OCI-LY3 (cell line): ENCODE measurements at regions not wholly inside any gene's neighbourhood (a gene's known extent, or its start where the extent isn't known, plus 50 kb on each side); places are given as distances from the start of the nearest gene placed in this dataset.

Source experiments
- H2AFZ ChIP-seq: fragments of 200-600, 300-600 bp; shearing (Covaris generic); 2 replicates; pipeline ENCODE4 v1.6.0; 2014; ENCODE audit warnings: antibody characterized with exemption, low read depth, low read length
- H3K27ac ChIP-seq: fragments of 200-600, 300-600 bp; sonication (generic); 2 replicates; pipeline ENCODE4 v1.5.1; 2014; ENCODE audit warnings: mild to moderate bottlenecking, low read length, moderate library complexity, mixed read lengths
- H3K27me3 ChIP-seq: fragments of 200-600, 300-600 bp; sonication (generic); 2 replicates; pipeline ENCODE4 v1.6.1; 2014; ENCODE audit warnings: low read depth, low read length, mixed read lengths
- H3K36me3 ChIP-seq: fragments of 200-600, 300-600 bp; sonication (generic); replicated peaks from 2 replicates; pipeline ENCODE3; 2014; ENCODE audit warnings: low read depth, low read length, mixed read lengths
- H3K4me1 ChIP-seq: fragments of 300-600, 200-600 bp; sonication (generic); 2 replicates; pipeline ENCODE4 v1.6.1; 2014; ENCODE audit warnings: low read length, mixed read lengths
- H3K4me2 ChIP-seq: fragments of 200-600, 300-600 bp; sonication (generic); 2 replicates; pipeline ENCODE4 v1.6.1; 2014; ENCODE audit warnings: low read length, mixed read lengths
- H3K4me3 ChIP-seq: fragments of 300-600, 200-600 bp; sonication (generic); 2 replicates; pipeline ENCODE4 v1.5.1; 2014; ENCODE audit warnings: antibody characterized with exemption, mild to moderate bottlenecking, low read length, moderate library complexity
- H3K79me2 ChIP-seq: fragments of 300-600, 200-600 bp; shearing (Covaris generic); 2 replicates; pipeline ENCODE4 v1.6.1; 2014; ENCODE audit warnings: mild to moderate bottlenecking, low read length, mixed read lengths
- H3K9ac ChIP-seq: fragments of 300-600, 200-600 bp; shearing (Covaris generic); 2 replicates; pipeline ENCODE4 v1.6.0; 2014; ENCODE audit warnings: mild to moderate bottlenecking, low read length, moderate library complexity
- H3K9me3 ChIP-seq: fragments of 200-600, 300-600 bp; shearing (Covaris generic); 2 replicates; pipeline ENCODE4 v1.6.1; 2014; ENCODE audit warnings: low read length, mixed read lengths; ENCODE audit not compliant: insufficient read depth
- H4K20me1 ChIP-seq: fragments of 200-600, 300-600 bp; sonication (generic); 2 replicates; pipeline ENCODE4 v1.6.1; 2016; ENCODE audit warnings: low read length, mixed read lengths; ENCODE audit not compliant: insufficient read depth
- EZH2phosphoT487 ChIP-seq: fragments of 200-600 bp; shearing (Covaris generic); IDR thresholded peaks from 2 replicates; pipeline ENCODE4 v1.6.1; 2018; ENCODE audit warnings: antibody characterized with exemption, mixed run types, low read depth
- TF ChIP-seq, protein P1 (sequence below): fragments of 200-600, 300-600 bp; sonication (generic); IDR thresholded peaks from 2 replicates; pipeline ENCODE4 v1.5.1; 2014; ENCODE audit warnings: antibody characterized with exemption, low read length, low read depth

DNA sequence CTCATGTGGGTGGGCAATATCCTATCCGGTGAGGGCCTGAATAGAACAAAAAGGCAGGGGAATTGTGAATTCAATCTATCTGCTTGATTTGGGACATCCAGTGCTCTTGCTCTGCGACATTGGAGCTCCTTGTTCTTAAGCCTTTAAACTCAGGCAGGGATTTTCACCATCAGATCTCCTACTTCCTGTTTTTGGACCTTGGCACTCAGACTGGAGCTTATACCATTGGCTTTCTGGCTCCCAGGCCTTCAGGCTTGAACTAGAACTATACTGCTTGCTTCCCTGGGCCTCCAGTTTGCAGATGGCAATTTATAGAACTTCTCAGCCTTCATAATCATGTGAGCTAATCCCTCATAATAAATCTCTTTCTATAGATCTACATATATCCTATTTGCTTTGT is 134.3 kb upstream of the CLINT1 start:
- peaks cover 10% of the 10 kb centered on the region for H3K4me1 ChIP-seq
- no peaks in the 10 kb centered on the region for H4K20me1 ChIP-seq
- H3K4me2 ChIP-seq: no peak overlapping the region
- no peak overlapping the region for H2AFZ ChIP-seq
- no peaks in the 10 kb centered on the region for H3K9me3 ChIP-seq
- no peak overlapping the region for H3K27ac ChIP-seq
- H3K27me3 ChIP-seq: no peaks in the 10 kb centered on the region
- no peak overlapping the region for H3K4me3 ChIP-seq
- H3K36me3 ChIP-seq: no peaks in the 10 kb centered on the region
- H3K79me2 ChIP-seq: no peaks in the 10 kb centered on the region
- H3K9ac ChIP-seq: no peak overlapping the region
- TF ChIP-seq, protein P1, sequence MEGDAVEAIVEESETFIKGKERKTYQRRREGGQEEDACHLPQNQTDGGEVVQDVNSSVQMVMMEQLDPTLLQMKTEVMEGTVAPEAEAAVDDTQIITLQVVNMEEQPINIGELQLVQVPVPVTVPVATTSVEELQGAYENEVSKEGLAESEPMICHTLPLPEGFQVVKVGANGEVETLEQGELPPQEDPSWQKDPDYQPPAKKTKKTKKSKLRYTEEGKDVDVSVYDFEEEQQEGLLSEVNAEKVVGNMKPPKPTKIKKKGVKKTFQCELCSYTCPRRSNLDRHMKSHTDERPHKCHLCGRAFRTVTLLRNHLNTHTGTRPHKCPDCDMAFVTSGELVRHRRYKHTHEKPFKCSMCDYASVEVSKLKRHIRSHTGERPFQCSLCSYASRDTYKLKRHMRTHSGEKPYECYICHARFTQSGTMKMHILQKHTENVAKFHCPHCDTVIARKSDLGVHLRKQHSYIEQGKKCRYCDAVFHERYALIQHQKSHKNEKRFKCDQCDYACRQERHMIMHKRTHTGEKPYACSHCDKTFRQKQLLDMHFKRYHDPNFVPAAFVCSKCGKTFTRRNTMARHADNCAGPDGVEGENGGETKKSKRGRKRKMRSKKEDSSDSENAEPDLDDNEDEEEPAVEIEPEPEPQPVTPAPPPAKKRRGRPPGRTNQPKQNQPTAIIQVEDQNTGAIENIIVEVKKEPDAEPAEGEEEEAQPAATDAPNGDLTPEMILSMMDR: no peak
- TF ChIP-seq EZH2phosphoT487: no peak

DNA sequence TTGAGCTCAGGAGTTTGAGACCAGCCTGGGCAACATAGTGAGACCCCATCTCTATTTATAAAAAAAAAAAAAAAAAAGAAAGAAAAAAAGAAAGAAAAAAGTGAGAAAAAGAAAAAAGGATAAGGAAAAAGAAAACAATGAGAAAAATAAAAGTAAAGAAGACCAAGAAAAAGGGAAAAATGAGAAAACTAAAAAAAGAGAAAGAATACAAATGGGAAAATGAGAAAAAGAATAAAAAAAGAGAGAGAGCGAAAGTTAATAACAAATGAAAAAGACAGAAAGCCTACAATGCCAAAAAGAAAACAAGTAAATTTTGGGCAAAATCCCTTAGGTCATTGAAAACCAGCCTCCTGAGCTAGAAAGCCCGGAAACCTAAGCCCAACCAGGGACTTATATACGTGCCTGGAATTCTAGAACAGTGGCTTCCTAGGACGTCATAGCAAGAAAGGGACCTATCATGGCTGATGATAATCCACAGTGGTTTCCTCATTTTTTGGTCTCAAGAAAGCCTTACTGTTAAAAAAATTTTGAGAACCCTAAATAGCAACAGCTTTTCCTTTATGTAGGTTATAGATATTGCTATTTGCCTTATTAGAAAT is 131.7 kb upstream of the CLINT1 start:
- H4K20me1 ChIP-seq: no peaks in the 10 kb centered on the region
- TF ChIP-seq, protein P1: no peak
- no peak for TF ChIP-seq EZH2phosphoT487

DNA sequence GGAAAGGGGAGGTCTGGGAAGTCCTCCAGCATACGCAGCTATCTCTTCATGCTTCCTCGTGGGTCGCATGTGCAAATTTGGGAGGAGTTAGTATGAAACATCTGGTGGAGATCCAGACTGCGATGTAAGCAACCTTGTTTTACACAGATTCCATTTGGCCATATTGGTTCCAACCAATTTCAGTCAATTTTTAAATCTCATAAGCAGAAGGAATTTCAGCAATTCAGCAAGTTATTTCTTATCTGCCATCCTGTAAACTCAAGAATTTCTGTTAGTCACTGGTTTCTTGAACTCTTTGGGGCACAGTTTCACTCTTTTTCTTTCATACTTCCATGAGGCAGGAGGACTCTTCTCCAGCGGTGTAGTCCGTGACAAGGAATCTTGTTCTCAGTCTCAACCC is 130.4 kb upstream of the CLINT1 start:
- H3K4me2 ChIP-seq: no peak overlapping the region
- no peaks in the 10 kb centered on the region for H3K36me3 ChIP-seq
- H2AFZ ChIP-seq: no peak overlapping the region
- no peak overlapping the region for H3K4me3 ChIP-seq
- H3K9ac ChIP-seq: no peak overlapping the region
- H3K4me1 ChIP-seq: peaks cover under 1% of the 10 kb centered on the region; the same call in 1 of the 2 replicates
- no peaks in the 10 kb centered on the region for H3K27me3 ChIP-seq
- H4K20me1 ChIP-seq: no peaks in the 10 kb centered on the region
- H3K9me3 ChIP-seq: no peaks in the 10 kb centered on the region
- TF ChIP-seq, protein P1: no peak
- TF ChIP-seq EZH2phosphoT487: no peak
- H3K27ac ChIP-seq: no peak overlapping the region
- H3K79me2 ChIP-seq: no peaks in the 10 kb centered on the region

More for the DNA sequence above, 131.7 kb upstream of the CLINT1 start:
- H3K27ac ChIP-seq: no peak overlapping the region
- H2AFZ ChIP-seq: no peak overlapping the region
- no peaks in the 10 kb centered on the region for H3K27me3 ChIP-seq
- no peaks in the 10 kb centered on the region for H3K36me3 ChIP-seq
- H3K4me2 ChIP-seq: no peak overlapping the region
- no peaks in the 10 kb centered on the region for H3K9me3 ChIP-seq
- H3K79me2 ChIP-seq: no peaks in the 10 kb centered on the region
- H3K9ac ChIP-seq: no peak overlapping the region
- H3K4me1 ChIP-seq: peaks cover 10% of the 10 kb centered on the region
- H3K4me3 ChIP-seq: no peak overlapping the region

GRCh38 chr5:157987259-157987658 is 128.3 kb upstream of the CLINT1 start:
- no peaks in the 10 kb centered on the region for H3K4me1 ChIP-seq
- no peak overlapping the region for H2AFZ ChIP-seq
- H3K36me3 ChIP-seq: no peaks in the 10 kb centered on the region
- H4K20me1 ChIP-seq: no peaks in the 10 kb centered on the region
- no peak overlapping the region for H3K27ac ChIP-seq
- H3K9me3 ChIP-seq: no peaks in the 10 kb centered on the region
- H3K4me3 ChIP-seq: no peak overlapping the region
- H3K27me3 ChIP-seq: no peaks in the 10 kb centered on the region
- no peaks in the 10 kb centered on the region for H3K79me2 ChIP-seq
- TF ChIP-seq, protein P1: no peak
- no peak for TF ChIP-seq EZH2phosphoT487
- no peak overlapping the region for H3K9ac ChIP-seq
- no peak overlapping the region for H3K4me2 ChIP-seq
